ENCODE measurements at regions not wholly inside any gene's neighbourhood (a gene's known extent, or its start where the extent isn't known, plus 50 kb on each side); places are given as distances from the start of the nearest gene placed in this dataset.

GRCh38 chr9:117649126-117649525 is 55.1 kb upstream of the TLR4 start:
- peaks cover 0 to 12% of the 10 kb centered on the region in 2 experiments; a peak in 2 of 4 replicates for H3K4me1 ChIP-seq (ENCODE audit: control insufficient read depth in 1 of 2, insufficient read depth in 2 of 2, low read depth in 1 of 2, low read length in 1 of 2)
- H3F3A ChIP-seq (replicated peaks; ENCODE audit: insufficient read depth), result no peaks in the 10 kb centered on the region
- POLR2A ChIA-PET, result no interaction called here
- CTCF ChIA-PET, result no interaction called here
- no peak overlapping the region for H3K27ac ChIP-seq (ENCODE audit: low read depth in 2 of 2, low read length in 1 of 2)
- DNase-seq, result no peak
- H3K9ac ChIP-seq, result no peak overlapping the region
- H4K20me1 ChIP-seq (ENCODE audit: insufficient read depth), result no peaks in the 10 kb centered on the region
- H2AFZ ChIP-seq (ENCODE audit: low read depth), result no peak overlapping the region
- H3K9me2 ChIP-seq, result no peaks in the 10 kb centered on the region
- no peaks in the 10 kb centered on the region for H3K79me2 ChIP-seq (ENCODE audit: insufficient read depth)
- no peaks in the 10 kb centered on the region for H3K27me3 ChIP-seq (ENCODE audit: insufficient read depth)
- no peak for TF ChIP-seq REST (IDR thresholded peaks at IDR 0.05; ENCODE audit: low read depth, low read length)
- TF ChIP-seq FOSL2 (IDR thresholded peaks at IDR 0.05; ENCODE audit: borderline replicate concordance, low read depth), result no peak
- no peak for TF ChIP-seq GATA2 (CRISPR knock-in tag; IDR thresholded peaks at IDR 0.05)
- no peak for TF ChIP-seq POLR2AphosphoS5 (IDR thresholded peaks at IDR 0.05; ENCODE audit: low read depth, low read length)
- no peak for TF ChIP-seq FOXM1 (IDR thresholded peaks at IDR 0.05; ENCODE audit: low read depth)
- no peak for TF ChIP-seq TAF1 (IDR thresholded peaks at IDR 0.05; ENCODE audit: borderline replicate concordance, low read depth, low read length)
- TF ChIP-seq TCF12 (IDR thresholded peaks at IDR 0.05), result no peak
- no peak for TF ChIP-seq NRF1 (IDR thresholded peaks at IDR 0.05; ENCODE audit: low read depth, low read length)
- no peak for TF ChIP-seq ELF1 (IDR thresholded peaks at IDR 0.05)
- no peak for TF ChIP-seq MAX (IDR thresholded peaks at IDR 0.05; ENCODE audit: low read depth)
- TF ChIP-seq PBX3 (IDR thresholded peaks at IDR 0.05), result no peak
- no peak for TF ChIP-seq RAD21 (IDR thresholded peaks at IDR 0.05; ENCODE audit: low read length)
- no peak for TF ChIP-seq NFIC (IDR thresholded peaks at IDR 0.05; ENCODE audit: borderline replicate concordance)
- TF ChIP-seq EZH2phosphoT487 (IDR thresholded peaks at IDR 0.05; ENCODE audit: borderline replicate concordance, low read depth), result no peak
- no peak for TF ChIP-seq SIN3A (IDR thresholded peaks at IDR 0.05; ENCODE audit: borderline replicate concordance, low read depth, low read length)
- no peak for TF ChIP-seq EP300 (IDR thresholded peaks at IDR 0.05; ENCODE audit: borderline replicate concordance in 1 of 2, low read depth in 1 of 2, low read length in 1 of 2)
- TF ChIP-seq JUND (IDR thresholded peaks at IDR 0.05), result no peak
- no peak overlapping the region for H3K4me2 ChIP-seq
- H3K9me3 ChIP-seq, result no peaks in the 10 kb centered on the region
- 25% methylated on average over 3 of the region's 3 CpGs for WGBS (ENCODE audit: low lambda C conversion rate)
- no peak overlapping the region for H3K4me3 ChIP-seq (ENCODE audit: low read depth in 2 of 2, low read length in 1 of 2)
- H3K36me3 ChIP-seq (replicated peaks in 1 of 2; ENCODE audit: control insufficient read depth in 1 of 2, insufficient read depth in 2 of 2, low read length in 1 of 2), result no peaks in the 10 kb centered on the region
